ENCODE measurements at regions not wholly inside any gene's neighbourhood (a gene's known extent, or its start where the extent isn't known, plus 50 kb on each side); places are given as distances from the start of the nearest gene placed in this dataset.

DNA sequence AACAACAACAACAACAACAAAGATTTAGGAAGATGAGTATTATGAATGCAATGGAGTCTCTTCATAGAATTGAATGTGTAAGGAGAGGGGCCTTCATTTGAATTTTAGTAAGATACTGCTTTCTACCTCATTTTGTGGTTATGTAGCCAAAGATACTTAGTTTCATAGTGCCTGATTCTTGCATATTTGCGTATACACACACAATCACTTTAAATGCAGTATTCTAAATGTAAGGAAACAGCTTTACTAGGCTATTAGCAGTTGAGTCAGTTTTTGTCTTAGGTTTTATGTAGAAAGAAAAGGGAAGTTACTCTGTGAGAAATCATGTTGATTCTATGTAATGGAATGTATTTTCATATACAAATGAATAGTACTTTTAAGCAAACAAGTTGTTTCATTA, 80.5 kb downstream of the HAUS1 start:
- no peaks in the 10 kb centered on the region; a peak in 1 of 3 replicates for H3K36me3 ChIP-seq (ENCODE audit: control insufficient read depth in 2 of 2, insufficient read depth in 1 of 2, low read length in 2 of 2)
- ChIA-PET CTCF (interaction anchor here (0.7 to 4.9 kb wide), 3 partner anchors 12 to 68 kb away, joined by 3 to 37 read pairs (median 3); a partner anchor contains a TSS), POLR2A (interaction anchor here (0.7 kb wide), 1 partner anchor 14 kb away, joined by 4 read pairs; no protein-coding TSS in a partner anchor)
- H3K27ac ChIP-seq (ENCODE audit: extremely low read depth, low read depth, low read length), result no peak overlapping the region
- H3K4me1 ChIP-seq (ENCODE audit: control insufficient read depth, insufficient read depth, low read length), result peaks cover 21% of the 10 kb centered on the region
- no peaks in the 10 kb centered on the region for H3K9me3 ChIP-seq (ENCODE audit: control insufficient read depth, insufficient read depth, low read depth, low read length)
- no peak overlapping the region for H3K4me3 ChIP-seq (ENCODE audit: low read depth, low read length)
- TF ChIP-seq MEIS1 (CRISPR knock-in tag; IDR thresholded peaks at IDR 0.05; ENCODE audit: borderline replicate concordance) (no peak), FEZF1 (tag by site-specific recombination; IDR thresholded peaks at IDR 0.05) (no peak), SCRT2 (tag by site-specific recombination; IDR thresholded peaks at IDR 0.05) (no peak), ZNF24 (tag by site-specific recombination; IDR thresholded peaks at IDR 0.05) (no peak), SP7 (tag by site-specific recombination; IDR thresholded peaks at IDR 0.05) (no peak), ZNF423 (tag by site-specific recombination; IDR thresholded peaks at IDR 0.05) (no peak), EGR2 (tag by site-specific recombination; IDR thresholded peaks at IDR 0.05; ENCODE audit: low read depth) (no peak)

DNA sequence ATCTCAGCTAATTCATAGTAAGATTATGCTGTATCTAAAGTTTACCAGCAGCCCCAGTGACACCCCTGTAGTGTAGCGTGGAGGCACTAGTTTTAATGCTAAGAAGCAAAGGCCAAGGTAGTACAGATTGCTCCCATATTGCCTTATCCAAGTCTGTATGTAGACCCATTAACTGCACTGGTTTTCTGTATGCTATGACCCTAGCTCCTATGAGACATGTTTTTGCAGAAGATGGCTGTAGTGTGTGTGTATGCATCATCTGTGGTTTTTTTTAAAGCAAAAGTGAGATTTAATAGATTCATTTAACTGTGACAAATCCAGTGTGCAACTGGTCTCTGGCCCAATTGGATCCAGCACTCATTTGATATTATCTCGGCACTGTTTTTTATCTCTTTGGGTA, 86.5 kb downstream of the HAUS1 start:
- no peaks in the 10 kb centered on the region for H3K4me1 ChIP-seq (ENCODE audit: control insufficient read depth, insufficient read depth, low read length)
- no peak overlapping the region for H3K27ac ChIP-seq (ENCODE audit: extremely low read depth, low read depth, low read length)
- TF ChIP-seq ZNF433 (tag by site-specific recombination; IDR thresholded peaks at IDR 0.05; ENCODE audit: low read depth) (no peak), MZF1 (tag by site-specific recombination; IDR thresholded peaks at IDR 0.05; ENCODE audit: borderline replicate concordance) (no peak), ZNF174 (tag by site-specific recombination; IDR thresholded peaks at IDR 0.05) (no peak), HOXC10 (CRISPR knock-in tag; IDR thresholded peaks at IDR 0.05) (no peak), ZSCAN30 (tag by site-specific recombination; IDR thresholded peaks at IDR 0.05) (no peak), ZNF121 (tag by site-specific recombination; IDR thresholded peaks at IDR 0.05) (no peak), ZNF214 (tag by site-specific recombination; IDR thresholded peaks at IDR 0.05; ENCODE audit: borderline replicate concordance) (no peak), ZSCAN16 (tag by site-specific recombination; IDR thresholded peaks at IDR 0.05) (no peak), ZNF571 (tag by site-specific recombination; IDR thresholded peaks at IDR 0.05) (no peak), ZNF16 (tag by site-specific recombination; IDR thresholded peaks at IDR 0.05; ENCODE audit: low read depth) (no peak), KLF1 (tag by site-specific recombination; IDR thresholded peaks at IDR 0.05) (no peak), ZNF175 (tag by site-specific recombination; IDR thresholded peaks at IDR 0.05) (no peak)
- TF ChIP-seq, protein P1, sequence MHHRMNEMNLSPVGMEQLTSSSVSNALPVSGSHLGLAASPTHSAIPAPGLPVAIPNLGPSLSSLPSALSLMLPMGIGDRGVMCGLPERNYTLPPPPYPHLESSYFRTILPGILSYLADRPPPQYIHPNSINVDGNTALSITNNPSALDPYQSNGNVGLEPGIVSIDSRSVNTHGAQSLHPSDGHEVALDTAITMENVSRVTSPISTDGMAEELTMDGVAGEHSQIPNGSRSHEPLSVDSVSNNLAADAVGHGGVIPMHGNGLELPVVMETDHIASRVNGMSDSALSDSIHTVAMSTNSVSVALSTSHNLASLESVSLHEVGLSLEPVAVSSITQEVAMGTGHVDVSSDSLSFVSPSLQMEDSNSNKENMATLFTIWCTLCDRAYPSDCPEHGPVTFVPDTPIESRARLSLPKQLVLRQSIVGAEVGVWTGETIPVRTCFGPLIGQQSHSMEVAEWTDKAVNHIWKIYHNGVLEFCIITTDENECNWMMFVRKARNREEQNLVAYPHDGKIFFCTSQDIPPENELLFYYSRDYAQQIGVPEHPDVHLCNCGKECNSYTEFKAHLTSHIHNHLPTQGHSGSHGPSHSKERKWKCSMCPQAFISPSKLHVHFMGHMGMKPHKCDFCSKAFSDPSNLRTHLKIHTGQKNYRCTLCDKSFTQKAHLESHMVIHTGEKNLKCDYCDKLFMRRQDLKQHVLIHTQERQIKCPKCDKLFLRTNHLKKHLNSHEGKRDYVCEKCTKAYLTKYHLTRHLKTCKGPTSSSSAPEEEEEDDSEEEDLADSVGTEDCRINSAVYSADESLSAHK (tag by site-specific recombination; IDR thresholded peaks at IDR 0.05), result no peak
- H3K36me3 ChIP-seq (ENCODE audit: control insufficient read depth in 2 of 2, insufficient read depth in 1 of 2, low read length in 2 of 2), result peaks cover 0 to 3% of the 10 kb centered on the region in 2 experiments; a peak in 1 of 3 replicates
- no peak overlapping the region for H3K4me3 ChIP-seq (ENCODE audit: low read depth, low read length)
- H3K9me3 ChIP-seq (ENCODE audit: control insufficient read depth, insufficient read depth, low read depth, low read length), result no peaks in the 10 kb centered on the region
- CTCF ChIA-PET, result interaction anchor here (2.9 kb wide), 1 partner anchor 17 kb away, joined by 13 read pairs; a partner anchor contains a TSS
- POLR2A ChIA-PET, result no interaction called here

DNA sequence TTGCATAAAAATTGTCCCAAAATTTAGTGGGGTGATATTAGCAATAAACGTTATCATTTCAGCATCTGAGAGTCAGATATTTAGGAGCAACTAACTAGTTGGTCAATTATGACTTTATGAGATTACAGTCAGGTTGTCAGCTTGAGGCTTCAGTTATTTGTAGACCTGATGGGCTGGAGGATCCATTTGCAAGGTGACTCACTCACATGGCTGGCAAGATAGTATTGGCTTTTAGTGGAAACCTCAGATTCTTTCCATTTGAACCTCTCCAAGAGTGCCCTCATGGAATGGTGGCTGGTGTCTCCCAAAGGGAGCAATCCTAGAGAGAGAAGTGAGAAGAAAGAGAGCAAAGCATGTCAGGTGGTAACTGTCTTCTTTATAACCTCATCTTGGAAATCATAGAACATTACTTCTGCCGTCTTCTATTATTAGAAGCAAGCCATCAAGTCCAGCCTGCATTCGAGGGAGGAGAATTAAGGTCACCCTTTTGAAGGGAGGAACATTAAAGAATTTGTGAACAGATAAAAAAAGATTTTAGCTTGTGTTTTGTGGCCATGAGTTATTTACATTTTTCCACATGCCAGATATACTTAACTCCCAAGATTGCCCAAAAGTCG, 92.5 kb downstream of the HAUS1 start:
- ChIA-PET POLR2A (no interaction called here), CTCF (interaction anchor here (0.5 to 2.2 kb wide), 5 partner anchors 13 to 461 kb away, joined by 3 to 6 read pairs (median 4); a partner anchor contains a TSS)
- no peak overlapping the region for H3K4me3 ChIP-seq (ENCODE audit: low read depth, low read length)
- no peak overlapping the region for H3K27ac ChIP-seq (ENCODE audit: extremely low read depth, low read depth, low read length)
- peaks cover 0 to 3% of the 10 kb centered on the region in 2 experiments; a peak in 1 of 3 replicates for H3K36me3 ChIP-seq (ENCODE audit: control insufficient read depth in 2 of 2, insufficient read depth in 1 of 2, low read length in 2 of 2)
- H3K9me3 ChIP-seq (ENCODE audit: control insufficient read depth, insufficient read depth, low read depth, low read length), result no peaks in the 10 kb centered on the region
- peaks cover 7% of the 10 kb centered on the region; the same call in 1 of the 2 replicates for H3K4me1 ChIP-seq (ENCODE audit: control insufficient read depth, insufficient read depth, low read length)
- TF ChIP-seq, protein P2, sequence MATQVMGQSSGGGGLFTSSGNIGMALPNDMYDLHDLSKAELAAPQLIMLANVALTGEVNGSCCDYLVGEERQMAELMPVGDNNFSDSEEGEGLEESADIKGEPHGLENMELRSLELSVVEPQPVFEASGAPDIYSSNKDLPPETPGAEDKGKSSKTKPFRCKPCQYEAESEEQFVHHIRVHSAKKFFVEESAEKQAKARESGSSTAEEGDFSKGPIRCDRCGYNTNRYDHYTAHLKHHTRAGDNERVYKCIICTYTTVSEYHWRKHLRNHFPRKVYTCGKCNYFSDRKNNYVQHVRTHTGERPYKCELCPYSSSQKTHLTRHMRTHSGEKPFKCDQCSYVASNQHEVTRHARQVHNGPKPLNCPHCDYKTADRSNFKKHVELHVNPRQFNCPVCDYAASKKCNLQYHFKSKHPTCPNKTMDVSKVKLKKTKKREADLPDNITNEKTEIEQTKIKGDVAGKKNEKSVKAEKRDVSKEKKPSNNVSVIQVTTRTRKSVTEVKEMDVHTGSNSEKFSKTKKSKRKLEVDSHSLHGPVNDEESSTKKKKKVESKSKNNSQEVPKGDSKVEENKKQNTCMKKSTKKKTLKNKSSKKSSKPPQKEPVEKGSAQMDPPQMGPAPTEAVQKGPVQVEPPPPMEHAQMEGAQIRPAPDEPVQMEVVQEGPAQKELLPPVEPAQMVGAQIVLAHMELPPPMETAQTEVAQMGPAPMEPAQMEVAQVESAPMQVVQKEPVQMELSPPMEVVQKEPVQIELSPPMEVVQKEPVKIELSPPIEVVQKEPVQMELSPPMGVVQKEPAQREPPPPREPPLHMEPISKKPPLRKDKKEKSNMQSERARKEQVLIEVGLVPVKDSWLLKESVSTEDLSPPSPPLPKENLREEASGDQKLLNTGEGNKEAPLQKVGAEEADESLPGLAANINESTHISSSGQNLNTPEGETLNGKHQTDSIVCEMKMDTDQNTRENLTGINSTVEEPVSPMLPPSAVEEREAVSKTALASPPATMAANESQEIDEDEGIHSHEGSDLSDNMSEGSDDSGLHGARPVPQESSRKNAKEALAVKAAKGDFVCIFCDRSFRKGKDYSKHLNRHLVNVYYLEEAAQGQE (tag by site-specific recombination; IDR thresholded peaks at IDR 0.05), result no peak
- TF ChIP-seq GFI1B (tag by site-specific recombination; IDR thresholded peaks at IDR 0.05) (no peak), ZNF777 (tag by site-specific recombination; IDR thresholded peaks at IDR 0.05; ENCODE audit: borderline replicate concordance) (no peak)
